ENCODE measurements at regions not wholly inside any gene's neighbourhood (a gene's known extent, or its start where the extent isn't known, plus 50 kb on each side); places are given as distances from the start of the nearest gene placed in this dataset.
"Not testable (repeated sequence)": the region's sequence is repeated elsewhere in the genome, so short reads cannot be mapped to it uniquely, and the experiment has no call there.

DNA sequence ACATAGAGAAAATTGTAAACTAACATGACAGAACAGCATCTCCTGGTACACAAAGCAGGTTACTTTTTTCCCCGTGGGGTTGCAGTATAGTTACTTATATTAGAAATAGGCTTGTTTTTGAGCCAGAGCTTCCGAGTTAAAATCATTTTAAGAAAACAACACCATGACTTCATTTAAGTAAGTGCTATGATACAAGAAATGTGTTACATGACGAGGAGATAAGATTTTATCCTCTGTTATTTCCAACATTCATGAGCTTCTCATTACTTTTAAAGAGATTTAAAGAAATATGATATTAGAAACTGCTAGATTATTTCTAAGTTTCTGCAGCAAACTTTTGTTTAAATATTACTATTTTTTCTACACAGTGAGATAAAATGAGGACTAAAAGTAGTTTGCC lies 968.7 kb downstream of the GATA3 start:
- H3K4me1 ChIP-seq (ENCODE audit: control insufficient read depth, insufficient read depth, low read length), result no peaks in the 10 kb centered on the region
- no peaks in the 10 kb centered on the region for H3K36me3 ChIP-seq (ENCODE audit: control insufficient read depth, insufficient read depth, low read length, severe bottlenecking)
- no peak for DNase-seq (ENCODE audit: low read depth)
- H3K27me3 ChIP-seq (replicated peaks; ENCODE audit: control insufficient read depth, insufficient read depth, low read length), result no peaks in the 10 kb centered on the region
- no peaks in the 10 kb centered on the region for H3K9me3 ChIP-seq (ENCODE audit: control insufficient read depth, low read length)
- H3K4me3 ChIP-seq (ENCODE audit: low read length), result no peak overlapping the region
- H3K9ac ChIP-seq (ENCODE audit: low read length), result no peak overlapping the region

DNA sequence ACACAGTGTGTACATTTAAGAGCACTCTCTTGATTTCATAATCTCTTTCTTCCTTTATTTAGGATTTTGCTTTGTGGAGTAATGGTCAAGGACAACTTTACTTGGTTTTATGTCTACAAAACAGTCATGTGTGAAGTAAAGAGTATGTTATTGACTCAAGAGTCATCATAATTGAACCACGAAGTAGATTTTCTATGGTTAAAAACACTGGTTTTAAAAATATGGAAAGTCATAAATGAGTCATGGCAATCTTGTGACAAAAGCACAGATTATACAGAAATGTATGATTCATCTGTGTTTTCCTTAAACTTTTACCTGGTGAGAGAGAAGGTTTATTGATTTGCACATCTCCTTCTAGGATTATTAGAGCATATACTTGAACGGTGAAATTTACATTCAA lies 969.7 kb downstream of the GATA3 start:
- Histone ChIP-seq H3K9me3 (ENCODE audit: control insufficient read depth, low read length) (no peaks in the 10 kb centered on the region), H3K9ac (ENCODE audit: low read length) (no peak overlapping the region), H3K4me3 (ENCODE audit: low read length) (no peak overlapping the region), H3K4me1 (ENCODE audit: control insufficient read depth, insufficient read depth, low read length) (no peaks in the 10 kb centered on the region), H3K27me3 (replicated peaks; ENCODE audit: control insufficient read depth, insufficient read depth, low read length) (no peaks in the 10 kb centered on the region), H3K36me3 (ENCODE audit: control insufficient read depth, insufficient read depth, low read length, severe bottlenecking) (no peaks in the 10 kb centered on the region)
- no peak for DNase-seq (ENCODE audit: low read depth)

- Histone ChIP-seq H3K9ac (ENCODE audit: low read length) (no peak overlapping the region), H3K27me3 (replicated peaks; ENCODE audit: control insufficient read depth, insufficient read depth, low read length) (no peaks in the 10 kb centered on the region), H3K9me3 (ENCODE audit: control insufficient read depth, low read length) (no peaks in the 10 kb centered on the region), H3K4me3 (ENCODE audit: low read length) (no peak overlapping the region), H3K36me3 (ENCODE audit: control insufficient read depth, insufficient read depth, low read length, severe bottlenecking) (no peaks in the 10 kb centered on the region), H3K4me1 (ENCODE audit: control insufficient read depth, insufficient read depth, low read length) (no peaks in the 10 kb centered on the region)
- no peak for DNase-seq (ENCODE audit: low read depth)
These were observed 973.7 kb downstream of the GATA3 start for GRCh38 chr10:9028231-9028630.

DNA sequence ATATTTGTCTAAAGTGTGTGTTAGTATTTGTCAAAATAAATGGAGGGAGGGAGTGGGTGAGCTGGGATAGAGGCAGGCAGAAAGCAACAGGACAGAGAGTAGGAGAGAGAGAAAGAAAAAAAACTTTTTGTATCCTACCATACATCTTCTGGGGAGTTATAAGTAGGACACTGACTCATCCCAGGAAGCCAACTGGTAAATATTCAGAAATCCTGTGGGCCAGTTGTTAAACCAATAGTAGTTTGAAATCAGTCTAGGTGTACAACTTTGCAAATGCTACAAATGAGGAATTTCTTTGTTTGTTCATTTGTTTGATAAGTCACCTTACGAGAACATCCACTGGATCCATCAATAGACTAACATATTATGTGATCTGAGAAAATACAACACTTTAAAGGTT lies 980.9 kb downstream of the GATA3 start:
- DNase-seq (ENCODE audit: low read depth), result no peak
- Histone ChIP-seq H3K4me1 (ENCODE audit: control insufficient read depth, insufficient read depth, low read length) (peaks cover 3% of the 10 kb centered on the region), H3K9ac (ENCODE audit: low read length) (no peak overlapping the region), H3K27me3 (replicated peaks; ENCODE audit: control insufficient read depth, insufficient read depth, low read length) (no peaks in the 10 kb centered on the region), H3K36me3 (ENCODE audit: control insufficient read depth, insufficient read depth, low read length, severe bottlenecking) (no peaks in the 10 kb centered on the region), H3K9me3 (ENCODE audit: control insufficient read depth, low read length) (peaks cover 7% of the 10 kb centered on the region), H3K4me3 (ENCODE audit: low read length) (no peak overlapping the region)

DNA sequence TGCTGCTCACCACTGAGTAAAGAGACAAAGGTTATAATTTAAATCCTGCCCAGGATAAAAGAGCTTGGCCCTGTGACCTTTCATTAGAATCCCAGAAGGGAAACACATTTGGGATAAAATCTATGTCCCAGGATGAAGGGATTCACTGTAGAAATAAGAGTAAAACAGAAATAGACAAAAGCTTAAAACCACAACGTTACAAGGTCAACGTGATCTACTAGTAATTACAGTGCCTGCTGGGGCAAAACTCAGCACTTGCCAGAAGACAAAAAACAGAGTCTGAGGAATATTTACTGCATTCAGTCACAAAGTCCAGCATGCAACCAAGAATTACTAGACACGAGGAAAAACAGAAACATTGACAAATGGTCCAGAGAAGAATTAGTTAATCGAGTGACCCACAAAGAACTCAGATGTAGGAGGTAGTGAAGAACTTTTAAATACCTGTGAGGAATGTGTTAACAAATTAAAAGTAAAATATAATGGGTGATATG lies 982.3 kb downstream of the GATA3 start:
- Histone ChIP-seq H3K9me3 (ENCODE audit: control insufficient read depth, low read length) (peaks cover 7% of the 10 kb centered on the region), H3K36me3 (ENCODE audit: control insufficient read depth, insufficient read depth, low read length, severe bottlenecking) (no peaks in the 10 kb centered on the region), H3K4me3 (ENCODE audit: low read length) (no peak overlapping the region), H3K9ac (ENCODE audit: low read length) (no peak overlapping the region), H3K4me1 (ENCODE audit: control insufficient read depth, insufficient read depth, low read length) (peaks cover 3% of the 10 kb centered on the region), H3K27me3 (replicated peaks; ENCODE audit: control insufficient read depth, insufficient read depth, low read length) (no peaks in the 10 kb centered on the region)
- no peak for DNase-seq (ENCODE audit: low read depth)

DNA sequence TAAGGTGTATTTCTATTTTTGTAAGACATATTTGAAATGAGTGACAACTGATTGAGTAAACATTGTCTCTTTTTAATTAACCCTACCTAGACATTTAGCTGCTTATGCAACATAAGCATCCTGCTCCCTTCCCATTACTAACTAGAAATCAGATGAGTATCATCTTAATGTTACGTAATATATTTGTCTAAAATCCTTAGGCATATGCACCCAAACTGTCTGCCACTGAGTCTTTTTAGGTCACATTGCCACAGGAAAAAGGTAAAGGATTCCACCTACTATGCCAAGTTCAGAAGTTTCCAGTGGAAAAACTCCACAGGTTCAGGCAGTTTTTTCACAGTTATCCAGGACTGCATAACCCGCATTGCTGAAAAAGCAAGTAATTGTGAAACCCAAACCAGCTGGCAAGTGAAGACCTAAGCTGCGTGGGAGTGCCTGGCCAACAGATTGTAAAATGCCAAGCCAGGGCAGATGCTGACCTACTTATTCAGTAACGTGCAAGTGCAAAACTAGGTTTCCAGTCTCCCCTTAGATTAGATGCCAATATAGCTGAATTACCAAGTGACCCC lies 983.7 kb downstream of the GATA3 start:
- Histone ChIP-seq H3K4me1 (ENCODE audit: control insufficient read depth, insufficient read depth, low read length) (peaks cover 3% of the 10 kb centered on the region), H3K9ac (ENCODE audit: low read length) (no peak overlapping the region), H3K36me3 (ENCODE audit: control insufficient read depth, insufficient read depth, low read length, severe bottlenecking) (no peaks in the 10 kb centered on the region), H3K4me3 (ENCODE audit: low read length) (no peak overlapping the region), H3K9me3 (ENCODE audit: control insufficient read depth, low read length) (peaks cover 7% of the 10 kb centered on the region), H3K27me3 (replicated peaks; ENCODE audit: control insufficient read depth, insufficient read depth, low read length) (no peaks in the 10 kb centered on the region)
- DNase-seq (ENCODE audit: low read depth), result no peak

- Histone ChIP-seq H3K27me3 (replicated peaks; ENCODE audit: control insufficient read depth, insufficient read depth, low read length) (no peaks in the 10 kb centered on the region), H3K4me1 (ENCODE audit: control insufficient read depth, insufficient read depth, low read length) (no peaks in the 10 kb centered on the region), H3K4me3 (ENCODE audit: low read length) (no peak overlapping the region), H3K9me3 (ENCODE audit: control insufficient read depth, low read length) (peaks cover 6% of the 10 kb centered on the region), H3K36me3 (ENCODE audit: control insufficient read depth, insufficient read depth, low read length, severe bottlenecking) (no peaks in the 10 kb centered on the region), H3K9ac (ENCODE audit: low read length) (no peak overlapping the region)
- DNase-seq (ENCODE audit: low read depth), result no peak
These were observed 989.0 kb downstream of the GATA3 start for GRCh38 chr10:9043466-9043865.

- Histone ChIP-seq H3K27me3 (replicated peaks; ENCODE audit: control insufficient read depth, insufficient read depth, low read length) (no peaks in the 10 kb centered on the region), H3K9me3 (ENCODE audit: control insufficient read depth, low read length) (peaks cover 13% of the 10 kb centered on the region), H3K9ac (ENCODE audit: low read length) (no peak overlapping the region), H3K4me3 (ENCODE audit: low read length) (no peak overlapping the region), H3K36me3 (ENCODE audit: control insufficient read depth, insufficient read depth, low read length, severe bottlenecking) (no peaks in the 10 kb centered on the region), H3K4me1 (ENCODE audit: control insufficient read depth, insufficient read depth, low read length) (no peaks in the 10 kb centered on the region)
- DNase-seq (ENCODE audit: low read depth), result no peak
These were observed 990.8 kb downstream of the GATA3 start for GRCh38 chr10:9045311-9045710.

DNA sequence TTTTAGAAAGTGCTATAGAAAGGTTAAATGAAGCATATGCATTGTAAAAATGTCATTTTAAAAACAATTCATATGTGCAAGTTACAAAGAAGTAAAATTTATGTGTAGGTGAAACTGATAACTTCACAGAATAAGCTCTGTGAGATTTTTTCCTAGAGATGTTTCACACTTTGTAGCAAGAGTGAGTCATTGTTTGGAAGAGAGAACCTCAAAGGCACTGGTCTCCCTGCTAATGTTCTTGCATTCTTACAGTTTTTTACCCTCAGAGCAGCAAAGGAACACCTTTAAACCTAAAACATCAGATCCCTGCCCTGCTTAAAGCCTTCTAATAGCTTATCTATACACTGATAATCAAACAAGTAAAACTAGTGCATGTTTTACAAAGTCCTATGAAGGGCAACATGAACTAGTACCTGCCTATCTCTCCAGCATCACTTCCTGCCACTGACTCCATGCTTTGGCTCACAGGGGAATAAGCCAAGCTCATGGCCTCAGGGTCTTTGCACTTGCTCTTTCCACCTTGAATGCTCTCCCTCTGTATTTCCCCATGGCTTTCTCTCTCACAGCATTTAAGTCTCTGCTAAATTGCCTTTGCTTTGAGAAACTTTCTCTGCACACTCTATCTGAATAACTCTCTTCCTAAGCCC lies 997.0 kb downstream of the GATA3 start:
- Histone ChIP-seq H3K9ac (ENCODE audit: low read length) (no peak overlapping the region), H3K27me3 (replicated peaks; ENCODE audit: control insufficient read depth, insufficient read depth, low read length) (no peaks in the 10 kb centered on the region), H3K9me3 (ENCODE audit: control insufficient read depth, low read length) (peaks cover 12% of the 10 kb centered on the region), H3K4me3 (ENCODE audit: low read length) (no peak overlapping the region), H3K4me1 (ENCODE audit: control insufficient read depth, insufficient read depth, low read length) (no peaks in the 10 kb centered on the region), H3K36me3 (ENCODE audit: control insufficient read depth, insufficient read depth, low read length, severe bottlenecking) (no peaks in the 10 kb centered on the region)
- no peak for DNase-seq (ENCODE audit: low read depth)

GRCh38 chr10:9052767-9053166 lies 998.3 kb downstream of the GATA3 start:
- no peaks in the 10 kb centered on the region for H3K36me3 ChIP-seq (ENCODE audit: control insufficient read depth, insufficient read depth, low read length, severe bottlenecking)
- no peaks in the 10 kb centered on the region for H3K4me1 ChIP-seq (ENCODE audit: control insufficient read depth, insufficient read depth, low read length)
- peaks cover 12% of the 10 kb centered on the region for H3K9me3 ChIP-seq (ENCODE audit: control insufficient read depth, low read length)
- no peak for DNase-seq (ENCODE audit: low read depth)
- no peaks in the 10 kb centered on the region for H3K27me3 ChIP-seq (replicated peaks; ENCODE audit: control insufficient read depth, insufficient read depth, low read length)
- no peak overlapping the region for H3K4me3 ChIP-seq (ENCODE audit: low read length)
- H3K9ac ChIP-seq (ENCODE audit: low read length), result no peak overlapping the region

- Histone ChIP-seq H3K4me3 (ENCODE audit: low read length) (no peak overlapping the region), H3K36me3 (ENCODE audit: control insufficient read depth, insufficient read depth, low read length, severe bottlenecking) (no peaks in the 10 kb centered on the region), H3K4me1 (ENCODE audit: control insufficient read depth, insufficient read depth, low read length) (no peaks in the 10 kb centered on the region), H3K9me3 (ENCODE audit: control insufficient read depth, low read length) (peaks cover 6% of the 10 kb centered on the region), H3K27me3 (replicated peaks; ENCODE audit: control insufficient read depth, insufficient read depth, low read length) (no peaks in the 10 kb centered on the region), H3K9ac (ENCODE audit: low read length) (no peak overlapping the region)
- no peak for DNase-seq (ENCODE audit: low read depth)
These were observed 1002.0 kb downstream of the GATA3 start for GRCh38 chr10:9056521-9056920.

DNA sequence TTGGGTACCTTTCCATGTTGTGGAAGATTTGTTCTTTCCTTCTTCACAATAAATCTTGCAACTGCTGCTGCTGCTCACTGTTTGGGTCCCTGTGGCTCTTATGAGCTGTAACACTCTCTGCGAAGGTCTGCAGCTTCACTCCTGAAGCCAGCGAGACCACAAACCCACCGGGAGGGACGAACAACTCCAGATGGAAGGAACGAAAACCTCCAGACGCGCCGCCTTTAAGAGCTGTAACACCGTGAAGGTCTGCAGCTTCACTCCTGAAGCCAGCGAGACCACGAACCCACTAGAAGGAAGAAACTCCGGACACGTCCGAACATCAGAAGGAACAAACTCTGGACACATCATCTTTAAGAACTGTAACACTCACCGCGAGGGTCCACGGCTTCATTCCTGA lies 1002.8 kb downstream of the GATA3 start:
- H3K9ac ChIP-seq (ENCODE audit: low read length); H3K9me3 ChIP-seq (ENCODE audit: control insufficient read depth, low read length); H3K27me3 ChIP-seq (replicated peaks; ENCODE audit: control insufficient read depth, insufficient read depth, low read length); H3K4me3 ChIP-seq (ENCODE audit: low read length); DNase-seq (ENCODE audit: low read depth); H3K36me3 ChIP-seq (ENCODE audit: control insufficient read depth, insufficient read depth, low read length, severe bottlenecking); H3K4me1 ChIP-seq (ENCODE audit: control insufficient read depth, insufficient read depth, low read length): not testable (repeated sequence)
